Daoy (cell line): ENCODE measurements at regions not wholly inside any gene's neighbourhood (a gene's known extent, or its start where the extent isn't known, plus 50 kb on each side); places are given as distances from the start of the nearest gene placed in this dataset.
A peak's percentile ranks its signal among the peaks of the same experiment; 100 is the strongest.
"Not testable (repeated sequence)": the region's sequence is repeated elsewhere in the genome, so short reads cannot be mapped to it uniquely, and the experiment has no call there.

ENCODE experiments used
- DNase-seq: peaks from one replicate; pipeline ENCODE4 v3.0.0-alpha.2; 2015; ENCODE audit warnings: low read depth

GRCh38 chr3:107213044-107213669, 164.1 kb upstream of the CCDC54 start:
- no peak for DNase-seq

GRCh38 chr3:107216229-107216628, 161.0 kb upstream of the CCDC54 start:
- DNase-seq = no peak

- peak; percentile 89 for DNase-seq
Measured at GRCh38 chr3:107216711-107217110, 160.5 kb upstream of the CCDC54 start.

GRCh38 chr3:107217172-107217571, 160.1 kb upstream of the CCDC54 start:
- peak; percentile 91 for DNase-seq

- DNase-seq = no peak
Measured at GRCh38 chr3:107218864-107219269, 158.4 kb upstream of the CCDC54 start.

GRCh38 chr3:107220538-107220937, 156.7 kb upstream of the CCDC54 start:
- no peak for DNase-seq

GRCh38 chr3:107221856-107222255, 155.4 kb upstream of the CCDC54 start:
- no peak for DNase-seq

- DNase-seq = no peak
Measured at GRCh38 chr3:107222907-107223306, 154.3 kb upstream of the CCDC54 start.

GRCh38 chr3:107224026-107224596, 153.1 kb upstream of the CCDC54 start:
- DNase-seq = no peak

GRCh38 chr3:107227091-107227490, 150.1 kb upstream of the CCDC54 start:
- DNase-seq = no peak

GRCh38 chr3:107233877-107234276, 143.4 kb upstream of the CCDC54 start:
- not testable (repeated sequence) for DNase-seq

- DNase-seq = peak; percentile 32
Measured at GRCh38 chr3:107235193-107235927, 141.9 kb upstream of the CCDC54 start.

- peak; percentile 81 for DNase-seq
Measured at GRCh38 chr3:107235928-107236315, 141.3 kb upstream of the CCDC54 start.

- peak; percentile 19 for DNase-seq
Measured at GRCh38 chr3:107236655-107237337, 140.4 kb upstream of the CCDC54 start.

GRCh38 chr3:107238787-107239186, 138.5 kb upstream of the CCDC54 start:
- DNase-seq = no peak

GRCh38 chr3:107239703-107240102, 137.5 kb upstream of the CCDC54 start:
- no peak for DNase-seq

GRCh38 chr3:107240183-107241091, 136.8 kb upstream of the CCDC54 start:
- DNase-seq = peak; percentile 88

- peak; percentile 48 for DNase-seq
Measured at GRCh38 chr3:107241217-107241616, 136.0 kb upstream of the CCDC54 start.

- DNase-seq = no peak
Measured at GRCh38 chr3:107242579-107242978, 134.7 kb upstream of the CCDC54 start.

- no peak for DNase-seq
Measured at GRCh38 chr3:107247116-107247515, 130.1 kb upstream of the CCDC54 start.

GRCh38 chr3:107249132-107249531, 128.1 kb upstream of the CCDC54 start:
- DNase-seq = no peak

- no peak for DNase-seq
Measured at GRCh38 chr3:107250221-107250620, 127.0 kb upstream of the CCDC54 start.
